ENCODE measurements at regions not wholly inside any gene's neighbourhood (a gene's known extent, or its start where the extent isn't known, plus 50 kb on each side); places are given as distances from the start of the nearest gene placed in this dataset.

DNA sequence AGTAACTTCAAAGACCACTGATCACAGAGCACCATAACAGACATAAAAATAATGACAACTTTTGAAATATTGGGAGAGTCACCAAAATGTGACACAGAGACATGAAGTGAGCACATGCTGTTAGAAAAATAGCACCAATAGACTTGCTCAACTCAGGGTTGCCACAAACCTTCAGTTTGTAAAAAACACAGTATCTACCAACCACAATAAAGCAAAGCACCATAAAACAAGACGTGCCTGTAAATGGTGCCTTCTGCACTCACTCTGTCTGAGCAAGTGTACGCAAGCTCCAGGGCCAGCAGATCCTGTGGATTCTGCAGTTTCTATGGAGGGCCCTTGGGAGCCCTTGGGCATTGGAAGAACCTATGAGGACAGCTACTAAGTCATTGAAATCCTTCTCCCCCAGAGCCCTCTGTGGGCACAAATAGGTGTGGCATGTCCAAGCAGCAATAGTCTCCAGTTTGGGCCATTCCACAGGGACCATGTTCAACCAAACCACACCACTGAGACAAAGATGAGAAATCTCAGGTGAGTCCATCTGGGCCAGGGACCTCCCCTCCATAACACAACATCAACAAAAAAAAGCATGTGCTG lies 116.9 kb upstream of the RAB4A start:
- Mint-ChIP-seq H3K27me3 (ENCODE audit: unreplicated experiment) (no peaks in the 10 kb centered on the region), H3K36me3 (ENCODE audit: low read depth, unreplicated experiment) (no peaks in the 10 kb centered on the region), H3K9me3 (ENCODE audit: unreplicated experiment) (no peaks in the 10 kb centered on the region), H3K4me3 (ENCODE audit: unreplicated experiment) (no peak overlapping the region), H3K27ac (ENCODE audit: unreplicated experiment) (no peak overlapping the region), H3K4me1 (ENCODE audit: unreplicated experiment) (peaks cover 15% of the 10 kb centered on the region)
- no peak for DNase-seq (ENCODE audit: low spot score)
- TF ChIP-seq, protein P1, sequence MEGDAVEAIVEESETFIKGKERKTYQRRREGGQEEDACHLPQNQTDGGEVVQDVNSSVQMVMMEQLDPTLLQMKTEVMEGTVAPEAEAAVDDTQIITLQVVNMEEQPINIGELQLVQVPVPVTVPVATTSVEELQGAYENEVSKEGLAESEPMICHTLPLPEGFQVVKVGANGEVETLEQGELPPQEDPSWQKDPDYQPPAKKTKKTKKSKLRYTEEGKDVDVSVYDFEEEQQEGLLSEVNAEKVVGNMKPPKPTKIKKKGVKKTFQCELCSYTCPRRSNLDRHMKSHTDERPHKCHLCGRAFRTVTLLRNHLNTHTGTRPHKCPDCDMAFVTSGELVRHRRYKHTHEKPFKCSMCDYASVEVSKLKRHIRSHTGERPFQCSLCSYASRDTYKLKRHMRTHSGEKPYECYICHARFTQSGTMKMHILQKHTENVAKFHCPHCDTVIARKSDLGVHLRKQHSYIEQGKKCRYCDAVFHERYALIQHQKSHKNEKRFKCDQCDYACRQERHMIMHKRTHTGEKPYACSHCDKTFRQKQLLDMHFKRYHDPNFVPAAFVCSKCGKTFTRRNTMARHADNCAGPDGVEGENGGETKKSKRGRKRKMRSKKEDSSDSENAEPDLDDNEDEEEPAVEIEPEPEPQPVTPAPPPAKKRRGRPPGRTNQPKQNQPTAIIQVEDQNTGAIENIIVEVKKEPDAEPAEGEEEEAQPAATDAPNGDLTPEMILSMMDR (IDR thresholded peaks at IDR 0.05; ENCODE audit: unreplicated experiment) = no peak

DNA sequence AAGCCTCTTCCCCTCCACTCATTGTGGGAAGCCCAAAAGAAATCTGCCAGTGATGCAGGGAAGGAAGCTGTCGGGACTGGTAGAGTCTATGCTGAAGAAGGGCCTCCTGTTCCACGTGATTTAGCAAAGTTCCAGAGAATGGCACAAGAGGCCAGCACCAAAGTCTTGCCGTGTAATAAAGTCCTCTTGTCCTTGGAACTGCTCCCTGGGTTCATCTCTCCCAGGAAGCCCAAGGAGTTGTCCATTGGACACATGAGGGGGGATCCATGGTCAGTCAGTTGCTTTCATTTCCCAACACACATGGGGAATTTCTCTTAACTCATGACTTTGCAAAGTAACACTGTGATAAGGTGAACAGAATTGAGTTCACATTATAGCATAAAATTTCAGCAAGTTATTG lies 116.1 kb upstream of the RAB4A start:
- no peak overlapping the region for H3K27ac Mint-ChIP-seq (ENCODE audit: unreplicated experiment)
- DNase-seq (ENCODE audit: low spot score) = no peak
- no peaks in the 10 kb centered on the region for H3K9me3 Mint-ChIP-seq (ENCODE audit: unreplicated experiment)
- H3K36me3 Mint-ChIP-seq (ENCODE audit: low read depth, unreplicated experiment) = no peaks in the 10 kb centered on the region
- peaks cover 18% of the 10 kb centered on the region for H3K4me1 Mint-ChIP-seq (ENCODE audit: unreplicated experiment)
- no peak overlapping the region for H3K4me3 Mint-ChIP-seq (ENCODE audit: unreplicated experiment)
- TF ChIP-seq, protein P1 (IDR thresholded peaks at IDR 0.05; ENCODE audit: unreplicated experiment) = no peak
- H3K27me3 Mint-ChIP-seq (ENCODE audit: unreplicated experiment) = no peaks in the 10 kb centered on the region

- no peak overlapping the region for H3K4me3 Mint-ChIP-seq (ENCODE audit: unreplicated experiment)
- DNase-seq (ENCODE audit: low spot score) = no peak
- H3K36me3 Mint-ChIP-seq (ENCODE audit: low read depth, unreplicated experiment) = no peaks in the 10 kb centered on the region
- no peaks in the 10 kb centered on the region for H3K27me3 Mint-ChIP-seq (ENCODE audit: unreplicated experiment)
- H3K27ac Mint-ChIP-seq (ENCODE audit: unreplicated experiment) = no peak overlapping the region
- peaks cover 21% of the 10 kb centered on the region for H3K4me1 Mint-ChIP-seq (ENCODE audit: unreplicated experiment)
- no peaks in the 10 kb centered on the region for H3K9me3 Mint-ChIP-seq (ENCODE audit: unreplicated experiment)
- TF ChIP-seq, protein P1 (IDR thresholded peaks at IDR 0.05; ENCODE audit: unreplicated experiment) = no peak
Measured at GRCh38 chr1:229155472-229155871, 115.4 kb upstream of the RAB4A start.

- TF ChIP-seq, protein P1 (IDR thresholded peaks at IDR 0.05; ENCODE audit: unreplicated experiment) = peak; percentile 24
- H3K36me3 Mint-ChIP-seq (ENCODE audit: low read depth, unreplicated experiment) = no peaks in the 10 kb centered on the region
- H3K4me3 Mint-ChIP-seq (ENCODE audit: unreplicated experiment) = no peak overlapping the region
- H3K9me3 Mint-ChIP-seq (ENCODE audit: unreplicated experiment) = no peaks in the 10 kb centered on the region
- no peaks in the 10 kb centered on the region for H3K27me3 Mint-ChIP-seq (ENCODE audit: unreplicated experiment)
- no peak overlapping the region for H3K27ac Mint-ChIP-seq (ENCODE audit: unreplicated experiment)
- H3K4me1 Mint-ChIP-seq (ENCODE audit: unreplicated experiment) = peaks cover 21% of the 10 kb centered on the region
- DNase-seq (ENCODE audit: low spot score) = peak; percentile 32
Measured at GRCh38 chr1:229156872-229157271, 114.0 kb upstream of the RAB4A start.

DNA sequence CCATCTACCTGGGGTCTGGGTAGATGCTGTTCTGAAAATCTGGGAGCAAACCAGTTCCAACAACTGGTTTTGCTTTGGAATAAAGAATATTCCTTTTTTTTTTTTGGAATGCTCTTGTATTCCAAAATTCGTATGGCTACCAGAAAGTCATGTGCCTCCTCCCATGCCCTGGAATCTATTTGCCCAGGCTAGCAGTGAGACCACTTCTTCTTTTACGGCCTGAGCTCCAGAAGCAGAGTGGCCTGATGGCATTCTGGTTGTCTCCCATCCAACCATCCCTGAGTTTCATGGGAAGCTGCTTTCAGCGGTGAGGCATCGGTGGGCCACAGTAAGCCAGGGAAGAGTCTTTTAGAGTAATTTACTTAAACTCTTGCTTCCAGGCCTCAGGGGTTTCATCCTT lies 113.4 kb upstream of the RAB4A start:
- Mint-ChIP-seq H3K27ac (ENCODE audit: unreplicated experiment) (no peak overlapping the region), H3K4me1 (ENCODE audit: unreplicated experiment) (peaks cover 21% of the 10 kb centered on the region), H3K36me3 (ENCODE audit: low read depth, unreplicated experiment) (no peaks in the 10 kb centered on the region), H3K27me3 (ENCODE audit: unreplicated experiment) (no peaks in the 10 kb centered on the region), H3K4me3 (ENCODE audit: unreplicated experiment) (no peak overlapping the region), H3K9me3 (ENCODE audit: unreplicated experiment) (no peaks in the 10 kb centered on the region)
- DNase-seq (ENCODE audit: low spot score) = no peak
- TF ChIP-seq, protein P1 (IDR thresholded peaks at IDR 0.05; ENCODE audit: unreplicated experiment) = no peak

All from endothelial cell (in vitro differentiated cells).